ENCODE measurements at regions not wholly inside any gene's neighbourhood (a gene's known extent, or its start where the extent isn't known, plus 50 kb on each side); places are given as distances from the start of the nearest gene placed in this dataset.

DNA sequence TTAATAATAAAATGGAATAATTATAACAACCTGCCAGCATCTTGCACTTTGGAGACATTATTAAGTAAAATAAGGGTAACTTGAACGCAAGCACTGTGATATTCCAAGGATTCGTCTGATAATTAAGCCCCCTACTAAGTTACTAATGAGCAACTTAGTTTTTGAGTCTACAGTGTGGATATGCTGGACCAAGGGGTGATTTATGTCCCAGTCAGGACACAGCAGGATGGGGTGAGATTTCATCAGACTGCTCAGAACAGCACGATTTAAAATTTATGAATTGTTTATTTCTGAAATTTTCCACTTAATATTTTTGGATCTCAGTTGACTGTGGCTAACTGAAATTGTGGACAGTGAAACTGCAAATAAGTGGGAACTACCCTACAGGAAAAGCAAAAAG lies 182.8 kb upstream of the PHF14 start:
- H3K9me3 Mint-ChIP-seq = peaks cover 4% of the 10 kb centered on the region
- H3K27ac Mint-ChIP-seq = no peak overlapping the region
- ATAC-seq (no peak), DNase-seq (no peak)
- peaks cover 2% of the 10 kb centered on the region for H3K27me3 Mint-ChIP-seq
- no peak overlapping the region for H3K4me3 Mint-ChIP-seq
- H3K4me1 Mint-ChIP-seq = no peaks in the 10 kb centered on the region
- no peaks in the 10 kb centered on the region for H3K36me3 Mint-ChIP-seq (ENCODE audit: low read depth)

DNA sequence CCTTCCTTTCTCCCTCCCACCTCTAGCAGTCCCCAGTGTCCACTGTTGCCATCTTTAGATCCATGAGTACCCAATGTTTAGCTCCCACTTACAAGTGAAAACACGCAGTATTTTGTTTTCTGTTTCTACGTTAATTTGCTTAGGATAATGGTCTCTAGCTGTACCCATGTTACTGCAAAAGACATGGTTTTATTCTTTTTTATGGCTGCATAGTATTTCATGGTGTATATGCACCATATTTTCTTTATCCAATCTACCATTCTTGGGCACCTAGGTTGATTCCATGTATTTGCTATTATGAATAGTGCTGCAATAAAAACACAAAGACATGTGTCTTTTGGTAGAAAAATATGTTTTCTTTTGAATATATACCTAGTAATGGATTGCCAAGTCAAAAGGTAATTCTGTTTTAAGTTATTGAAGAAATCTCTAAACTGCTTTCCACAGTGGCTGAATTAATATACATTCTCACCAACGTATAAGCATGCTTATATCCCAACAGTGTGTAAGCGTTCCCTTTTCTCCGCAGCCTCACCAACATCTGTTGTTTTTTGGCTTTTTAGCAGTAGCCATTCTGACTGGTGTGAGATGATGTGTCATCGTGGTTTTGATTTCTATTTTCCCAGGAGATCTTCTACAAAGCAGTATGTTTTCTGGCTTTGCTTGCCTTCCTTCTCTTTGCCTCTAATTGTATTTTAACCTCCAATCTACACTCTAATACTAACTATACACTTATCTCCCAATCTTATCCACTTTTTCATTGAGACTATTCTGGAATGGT lies 179.5 kb upstream of the PHF14 start:
- Mint-ChIP-seq H3K4me3 (no peak overlapping the region), H3K27me3 (peaks cover under 1% of the 10 kb centered on the region), H3K36me3 (ENCODE audit: low read depth) (no peaks in the 10 kb centered on the region), H3K4me1 (no peaks in the 10 kb centered on the region), H3K9me3 (peaks cover 4% of the 10 kb centered on the region), H3K27ac (no peak overlapping the region)
- ATAC-seq = no peak
- DNase-seq = no peak

DNA sequence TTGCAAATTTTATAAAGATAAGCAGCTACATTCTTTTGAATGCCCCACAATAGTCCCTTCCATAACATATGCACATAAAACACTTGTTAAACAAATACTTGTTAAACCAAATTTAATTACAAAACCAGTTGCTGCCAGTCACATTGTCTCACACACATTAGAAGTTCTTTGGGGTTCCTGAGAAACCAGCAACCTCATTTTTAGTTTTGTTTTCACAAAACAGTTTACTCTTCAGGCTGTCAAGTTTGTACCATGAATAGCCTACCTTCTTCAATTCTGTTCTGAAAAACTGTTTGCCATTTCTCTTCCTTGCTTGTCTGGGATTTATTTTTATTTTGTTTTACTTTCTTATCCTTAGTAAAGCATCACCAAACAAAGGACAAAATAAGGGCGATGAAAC lies 176.5 kb upstream of the PHF14 start:
- H3K4me1 Mint-ChIP-seq = no peaks in the 10 kb centered on the region
- ATAC-seq (no peak), DNase-seq (no peak)
- no peaks in the 10 kb centered on the region for H3K36me3 Mint-ChIP-seq (ENCODE audit: low read depth)
- H3K4me3 Mint-ChIP-seq = no peak overlapping the region
- H3K9me3 Mint-ChIP-seq = peaks cover 4% of the 10 kb centered on the region
- H3K27me3 Mint-ChIP-seq = no peaks in the 10 kb centered on the region
- H3K27ac Mint-ChIP-seq = no peak overlapping the region

- Mint-ChIP-seq H3K4me1 (no peaks in the 10 kb centered on the region), H3K9me3 (peaks cover 4% of the 10 kb centered on the region), H3K27me3 (no peaks in the 10 kb centered on the region), H3K36me3 (ENCODE audit: low read depth) (no peaks in the 10 kb centered on the region), H3K27ac (no peak overlapping the region), H3K4me3 (no peak overlapping the region)
- no peak for DNase-seq
- ATAC-seq = no peak
These were observed 175.6 kb upstream of the PHF14 start for GRCh38 chr7:10798044-10798443.

DNA sequence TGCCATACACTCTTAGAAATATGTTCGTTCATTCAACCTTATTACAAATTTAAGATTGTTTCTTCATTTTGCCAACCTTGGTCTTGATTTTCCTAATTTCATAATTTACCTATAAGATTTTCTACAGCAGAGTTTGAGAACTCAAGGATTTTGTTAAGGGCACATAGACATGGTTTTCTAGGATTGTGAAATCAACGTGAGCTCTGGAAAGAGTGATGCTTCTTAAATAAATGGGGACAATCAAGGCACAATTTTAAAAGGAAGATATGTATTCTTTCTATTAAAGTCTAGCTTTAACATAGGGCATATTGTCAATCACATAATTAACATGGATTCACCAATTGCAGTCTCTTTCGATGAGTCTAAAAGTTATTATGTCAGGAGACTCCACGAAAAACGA lies 174.2 kb upstream of the PHF14 start:
- Mint-ChIP-seq H3K9me3 (peaks cover 2% of the 10 kb centered on the region), H3K36me3 (ENCODE audit: low read depth) (no peaks in the 10 kb centered on the region), H3K27me3 (no peaks in the 10 kb centered on the region), H3K27ac (no peak overlapping the region), H3K4me1 (no peaks in the 10 kb centered on the region), H3K4me3 (no peak overlapping the region)
- ATAC-seq (no peak), DNase-seq (no peak)

DNA sequence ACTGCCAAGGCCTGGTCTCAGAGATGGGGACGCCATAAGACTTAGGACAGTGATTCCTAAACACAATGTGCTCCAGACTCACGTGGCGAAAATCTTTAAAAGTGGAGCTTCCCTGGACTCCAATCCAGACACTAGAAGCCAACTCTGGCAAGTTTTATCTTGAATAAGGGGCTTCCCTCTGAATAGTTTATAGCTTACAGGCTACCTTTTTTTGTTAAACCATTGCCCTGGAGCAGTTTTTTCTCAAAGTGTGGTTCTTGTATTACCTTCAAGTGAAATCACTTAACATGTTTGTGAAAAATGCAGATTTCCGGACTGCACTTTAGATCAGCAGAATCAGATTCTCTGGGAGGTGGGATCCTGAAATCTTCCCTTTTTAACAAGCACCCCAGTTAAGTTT lies 171.7 kb upstream of the PHF14 start:
- ATAC-seq (no peak), DNase-seq (no peak)
- no peaks in the 10 kb centered on the region for H3K27me3 Mint-ChIP-seq
- H3K9me3 Mint-ChIP-seq = no peaks in the 10 kb centered on the region
- no peaks in the 10 kb centered on the region for H3K4me1 Mint-ChIP-seq
- H3K27ac Mint-ChIP-seq = no peak overlapping the region
- H3K4me3 Mint-ChIP-seq = no peak overlapping the region
- no peaks in the 10 kb centered on the region for H3K36me3 Mint-ChIP-seq (ENCODE audit: low read depth)

GRCh38 chr7:10802526-10802925 lies 171.1 kb upstream of the PHF14 start:
- Mint-ChIP-seq H3K9me3 (no peaks in the 10 kb centered on the region), H3K27me3 (no peaks in the 10 kb centered on the region), H3K36me3 (ENCODE audit: low read depth) (no peaks in the 10 kb centered on the region), H3K4me3 (no peak overlapping the region), H3K4me1 (no peaks in the 10 kb centered on the region), H3K27ac (no peak overlapping the region)
- DNase-seq = no peak
- ATAC-seq = no peak

DNA sequence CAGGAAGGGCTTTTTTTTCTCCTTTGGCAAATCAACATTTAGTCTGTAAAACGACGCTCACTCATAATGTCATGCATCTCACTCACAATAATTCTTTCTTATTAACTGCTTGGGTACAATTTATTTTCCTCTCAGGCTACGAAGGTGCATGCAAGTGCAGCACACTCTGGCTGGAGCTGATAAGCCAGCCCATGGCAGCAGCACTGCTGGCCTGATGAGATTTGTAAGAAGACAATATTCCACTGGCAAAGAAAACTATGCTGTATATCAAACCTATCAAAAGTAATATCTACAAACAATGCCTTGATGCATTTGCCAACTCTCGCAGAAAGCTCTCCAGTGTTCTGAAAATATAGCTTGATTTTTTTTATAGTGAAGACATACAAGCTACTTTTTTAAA lies 170.0 kb upstream of the PHF14 start:
- Mint-ChIP-seq H3K36me3 (ENCODE audit: low read depth) (no peaks in the 10 kb centered on the region), H3K27me3 (peaks cover 2% of the 10 kb centered on the region), H3K9me3 (no peaks in the 10 kb centered on the region), H3K4me3 (no peak overlapping the region), H3K27ac (no peak overlapping the region), H3K4me1 (no peaks in the 10 kb centered on the region)
- no peak for DNase-seq
- ATAC-seq = no peak

DNA sequence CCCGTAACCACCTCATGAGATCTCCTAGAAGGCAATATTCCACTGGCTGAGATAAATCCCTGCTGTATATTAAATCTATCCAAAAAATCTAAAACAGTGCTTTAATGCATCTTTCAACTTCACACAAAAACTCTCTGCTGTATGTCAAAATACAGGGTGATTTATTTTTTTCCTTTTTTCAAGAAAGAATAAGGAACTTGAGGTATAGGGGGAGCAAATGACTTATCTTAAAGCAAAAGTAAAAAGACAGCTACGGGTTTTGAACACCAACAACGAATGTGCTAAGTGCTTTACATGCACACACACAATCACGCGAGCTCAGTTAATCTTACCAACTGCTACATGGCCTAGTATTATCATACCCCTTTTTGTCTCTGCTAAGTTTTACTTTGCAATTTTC lies 168.9 kb upstream of the PHF14 start:
- Mint-ChIP-seq H3K27me3 (peaks cover 2% of the 10 kb centered on the region), H3K4me3 (no peak overlapping the region), H3K36me3 (ENCODE audit: low read depth) (no peaks in the 10 kb centered on the region), H3K9me3 (no peaks in the 10 kb centered on the region), H3K27ac (no peak overlapping the region), H3K4me1 (no peaks in the 10 kb centered on the region)
- ATAC-seq (no peak), DNase-seq (no peak)

- no peak overlapping the region for H3K4me3 Mint-ChIP-seq
- no peaks in the 10 kb centered on the region for H3K36me3 Mint-ChIP-seq (ENCODE audit: low read depth)
- no peaks in the 10 kb centered on the region for H3K27me3 Mint-ChIP-seq
- ATAC-seq (no peak), DNase-seq (no peak)
- peaks cover 4% of the 10 kb centered on the region for H3K9me3 Mint-ChIP-seq
- H3K27ac Mint-ChIP-seq = no peak overlapping the region
- H3K4me1 Mint-ChIP-seq = no peaks in the 10 kb centered on the region
These were observed 158.1 kb upstream of the PHF14 start for GRCh38 chr7:10815546-10815945.

GRCh38 chr7:10821156-10821555 lies 152.5 kb upstream of the PHF14 start:
- Mint-ChIP-seq H3K4me1 (no peaks in the 10 kb centered on the region), H3K4me3 (no peak overlapping the region), H3K27ac (no peak overlapping the region), H3K36me3 (ENCODE audit: low read depth) (no peaks in the 10 kb centered on the region), H3K9me3 (peaks cover under 1% of the 10 kb centered on the region), H3K27me3 (no peaks in the 10 kb centered on the region)
- DNase-seq (no peak), ATAC-seq (no peak)

- ATAC-seq (no peak), DNase-seq (no peak)
- no peaks in the 10 kb centered on the region for H3K9me3 Mint-ChIP-seq
- no peak overlapping the region for H3K4me3 Mint-ChIP-seq
- H3K4me1 Mint-ChIP-seq = no peaks in the 10 kb centered on the region
- H3K27ac Mint-ChIP-seq = no peak overlapping the region
- no peaks in the 10 kb centered on the region for H3K27me3 Mint-ChIP-seq
- H3K36me3 Mint-ChIP-seq (ENCODE audit: low read depth) = no peaks in the 10 kb centered on the region
These were observed 149.5 kb upstream of the PHF14 start for GRCh38 chr7:10824154-10824553.

- DNase-seq (no peak), ATAC-seq (no peak)
- Mint-ChIP-seq H3K27me3 (peaks cover 2% of the 10 kb centered on the region), H3K4me1 (no peaks in the 10 kb centered on the region), H3K27ac (no peak overlapping the region), H3K4me3 (no peak overlapping the region), H3K36me3 (ENCODE audit: low read depth) (no peaks in the 10 kb centered on the region), H3K9me3 (no peaks in the 10 kb centered on the region)
These were observed 135.4 kb upstream of the PHF14 start for GRCh38 chr7:10838228-10838627.

DNA sequence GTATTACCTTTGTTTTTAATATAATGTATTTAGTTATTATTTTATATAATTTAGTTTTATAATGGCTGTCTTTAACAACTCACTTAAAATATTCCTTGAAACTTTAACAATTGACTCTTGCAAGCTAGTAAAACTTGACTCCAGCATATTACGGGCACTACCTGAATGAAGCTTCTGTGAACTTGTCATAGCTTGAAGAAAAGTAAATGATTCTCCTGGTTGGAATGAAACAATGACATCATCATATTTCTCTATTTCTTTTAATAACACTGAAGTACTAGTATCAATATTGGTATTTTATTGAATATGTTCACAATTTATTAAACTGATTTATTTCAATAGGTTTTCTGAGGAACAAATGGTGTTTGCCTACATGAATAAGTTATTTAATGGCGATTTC lies 128.4 kb upstream of the PHF14 start:
- H3K36me3 Mint-ChIP-seq (ENCODE audit: low read depth) = no peaks in the 10 kb centered on the region
- DNase-seq (no peak), ATAC-seq (no peak)
- no peaks in the 10 kb centered on the region for H3K4me1 Mint-ChIP-seq
- peaks cover 1% of the 10 kb centered on the region for H3K27me3 Mint-ChIP-seq
- H3K9me3 Mint-ChIP-seq = no peaks in the 10 kb centered on the region
- no peak overlapping the region for H3K27ac Mint-ChIP-seq
- H3K4me3 Mint-ChIP-seq = no peak overlapping the region

DNA sequence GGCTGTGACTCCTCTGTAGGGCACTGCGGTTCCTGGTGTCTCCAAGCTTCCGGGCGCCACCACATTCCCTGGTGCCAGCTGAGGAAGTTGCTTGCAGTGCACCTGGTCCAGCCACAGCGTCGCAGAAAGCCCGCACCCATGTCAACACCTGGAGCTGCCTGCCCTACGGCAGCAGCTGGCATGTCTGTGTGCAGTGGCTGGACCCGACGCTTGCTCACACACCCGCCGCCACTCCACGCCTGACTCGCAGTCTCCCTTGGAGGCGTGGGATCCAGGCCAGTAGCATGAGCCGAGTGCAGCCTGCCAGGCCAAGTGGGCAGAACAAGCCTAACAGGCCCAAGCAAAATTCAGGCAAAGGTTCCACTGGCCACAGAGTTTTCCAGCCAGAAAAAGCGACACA lies 118.1 kb upstream of the PHF14 start:
- Mint-ChIP-seq H3K27me3 (no peaks in the 10 kb centered on the region), H3K36me3 (ENCODE audit: low read depth) (no peaks in the 10 kb centered on the region), H3K9me3 (no peaks in the 10 kb centered on the region), H3K4me1 (no peaks in the 10 kb centered on the region), H3K4me3 (no peak overlapping the region), H3K27ac (no peak overlapping the region)
- ATAC-seq (no peak), DNase-seq (no peak)

DNA sequence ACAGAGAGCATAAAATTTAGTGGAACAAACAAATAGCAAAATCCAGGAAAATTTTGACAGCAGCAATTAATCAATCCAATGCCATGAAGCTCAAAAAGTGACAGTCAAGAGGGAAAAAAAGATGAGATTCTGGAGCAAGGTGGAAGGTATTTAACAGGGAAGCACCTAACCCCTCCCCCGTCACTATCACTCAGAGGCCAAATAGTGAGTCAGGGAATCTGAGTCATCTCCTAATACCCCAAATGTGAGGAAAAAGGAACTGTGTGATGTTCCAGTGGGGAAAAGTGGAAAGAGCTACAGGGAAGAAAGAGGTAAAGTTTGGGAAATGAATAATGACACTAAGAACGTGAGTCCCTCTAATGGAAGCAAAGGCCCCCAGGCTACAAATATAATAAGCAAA lies 113.2 kb upstream of the PHF14 start:
- Mint-ChIP-seq H3K27me3 (no peaks in the 10 kb centered on the region), H3K9me3 (no peaks in the 10 kb centered on the region), H3K4me1 (no peaks in the 10 kb centered on the region), H3K27ac (no peak overlapping the region), H3K36me3 (ENCODE audit: low read depth) (no peaks in the 10 kb centered on the region), H3K4me3 (no peak overlapping the region)
- DNase-seq = no peak
- ATAC-seq = no peak
